Smooth muscle cell (in vitro differentiated cells): ENCODE measurements at regions not wholly inside any gene's neighbourhood (a gene's known extent, or its start where the extent isn't known, plus 50 kb on each side); places are given as distances from the start of the nearest gene placed in this dataset.

ENCODE experiments used
- DNase-seq: peaks from one replicate; lab custom pipeline; 2025; ENCODE audit not compliant: unreplicated experiment; lab: John Stamatoyannopoulos, UW
- H2AFZ ChIP-seq: fragments of 200-600 bp; sonication (generic); 2 replicates; pipeline ENCODE4 v1.6.0; 2016; ENCODE audit warnings: antibody characterized with exemption, low read depth, mild to moderate bottlenecking
- H3F3A ChIP-seq: fragments of 200-600 bp; sonication (generic); 2 replicates; pipeline ENCODE4 v1.6.0; 2017; ENCODE audit warnings: antibody characterized with exemption, low read depth
- H3K27ac ChIP-seq: fragments of 200-600 bp; sonication (generic); 2 replicates; pipeline ENCODE4 v1.5.1; 2016; ENCODE audit warnings: low read depth, mild to moderate bottlenecking
- H3K27me3 ChIP-seq: fragments of 200-600 bp; sonication (generic); 2 replicates; pipeline ENCODE4 v1.6.1; 2016; ENCODE audit warnings: low read depth, mild to moderate bottlenecking
- H3K36me3 ChIP-seq: fragments of 200-600 bp; sonication (generic); 2 replicates; pipeline ENCODE4 v1.5.1; 2016; ENCODE audit warnings: low read depth
- H3K4me1 ChIP-seq: fragments of 200-600 bp; sonication (generic); 2 replicates; pipeline ENCODE4 v1.5.1; 2016; ENCODE audit warnings: low read depth
- H3K4me2 ChIP-seq: fragments of 200-600 bp; sonication (generic); 2 replicates; pipeline ENCODE4 v1.6.0; 2016; ENCODE audit warnings: mild to moderate bottlenecking
- H3K4me3 ChIP-seq: fragments of 200-600 bp; sonication (generic); 2 replicates; pipeline ENCODE4 v1.5.1; 2016; ENCODE audit warnings: mild to moderate bottlenecking
- H3K79me2 ChIP-seq: fragments of 200-600 bp; sonication (generic); 2 replicates; pipeline ENCODE4 v1.6.0; 2016; ENCODE audit warnings: low read depth, mild to moderate bottlenecking
- H3K9ac ChIP-seq: fragments of 200-600 bp; sonication (generic); 2 replicates; pipeline ENCODE4 v1.6.0; 2016; ENCODE audit warnings: low read depth
- H3K9me3 ChIP-seq: fragments of 200-600 bp; sonication (generic); replicated peaks from 2 replicates; pipeline ENCODE4 v1.5.1; 2016; ENCODE audit warnings: low read depth
- H4K20me1 ChIP-seq: fragments of 200-600 bp; sonication (generic); 2 replicates; pipeline ENCODE4 v1.6.0; 2016; ENCODE audit warnings: low read depth
- WGBS: methylation state at CpG from one replicate; pipeline ENCODE4 v1.1.7; 2016; ENCODE audit warnings: low lambda C conversion rate; 5-methylcytosine and 5-hydroxymethylcytosine counted together
- TF ChIP-seq, protein P1 (sequence below): fragments of 200-600 bp; sonication (generic); IDR thresholded peaks from 2 replicates; pipeline ENCODE4 v1.5.1; 2017; ENCODE audit warnings: borderline replicate concordance, mild to moderate bottlenecking, antibody characterized with exemption; ENCODE audit not compliant: insufficient read depth, poor library complexity, severe bottlenecking

DNA sequence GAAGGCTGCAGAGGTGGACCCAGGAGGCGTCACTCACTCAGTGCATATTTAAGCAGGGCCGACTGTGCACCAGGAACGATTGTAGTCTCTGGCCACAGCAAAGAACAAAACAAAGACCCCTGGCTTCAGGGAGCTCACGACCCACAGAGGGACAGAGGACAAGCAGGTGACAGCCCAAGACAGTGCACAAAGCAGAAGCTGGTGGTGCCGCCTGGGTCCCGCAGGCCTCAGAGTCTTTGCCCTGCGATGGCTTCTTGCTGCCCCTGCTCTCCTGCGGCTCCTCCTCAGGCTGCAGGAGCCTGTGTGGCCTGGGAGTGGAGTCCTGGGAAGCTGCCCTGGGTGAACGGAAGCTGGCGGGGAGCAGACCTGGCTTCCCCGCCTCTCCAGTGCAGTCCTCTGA, 300.0 kb downstream of the PREX1 start:
- H3K36me3 ChIP-seq = no peaks in the 10 kb centered on the region
- TF ChIP-seq, protein P1, sequence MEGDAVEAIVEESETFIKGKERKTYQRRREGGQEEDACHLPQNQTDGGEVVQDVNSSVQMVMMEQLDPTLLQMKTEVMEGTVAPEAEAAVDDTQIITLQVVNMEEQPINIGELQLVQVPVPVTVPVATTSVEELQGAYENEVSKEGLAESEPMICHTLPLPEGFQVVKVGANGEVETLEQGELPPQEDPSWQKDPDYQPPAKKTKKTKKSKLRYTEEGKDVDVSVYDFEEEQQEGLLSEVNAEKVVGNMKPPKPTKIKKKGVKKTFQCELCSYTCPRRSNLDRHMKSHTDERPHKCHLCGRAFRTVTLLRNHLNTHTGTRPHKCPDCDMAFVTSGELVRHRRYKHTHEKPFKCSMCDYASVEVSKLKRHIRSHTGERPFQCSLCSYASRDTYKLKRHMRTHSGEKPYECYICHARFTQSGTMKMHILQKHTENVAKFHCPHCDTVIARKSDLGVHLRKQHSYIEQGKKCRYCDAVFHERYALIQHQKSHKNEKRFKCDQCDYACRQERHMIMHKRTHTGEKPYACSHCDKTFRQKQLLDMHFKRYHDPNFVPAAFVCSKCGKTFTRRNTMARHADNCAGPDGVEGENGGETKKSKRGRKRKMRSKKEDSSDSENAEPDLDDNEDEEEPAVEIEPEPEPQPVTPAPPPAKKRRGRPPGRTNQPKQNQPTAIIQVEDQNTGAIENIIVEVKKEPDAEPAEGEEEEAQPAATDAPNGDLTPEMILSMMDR = no peak
- H3K4me2 ChIP-seq = no peak overlapping the region
- H3K4me3 ChIP-seq = no peak overlapping the region
- H3K9me3 ChIP-seq = no peaks in the 10 kb centered on the region
- DNase-seq = no peak
- H3K27ac ChIP-seq = no peak overlapping the region
- H3F3A ChIP-seq = no peaks in the 10 kb centered on the region
- no peaks in the 10 kb centered on the region for H3K27me3 ChIP-seq
- H3K79me2 ChIP-seq = no peaks in the 10 kb centered on the region
- no peak overlapping the region for H3K9ac ChIP-seq
- WGBS = 92% methylated on average over 11 of the region's 11 CpGs
- no peak overlapping the region for H2AFZ ChIP-seq
- no peaks in the 10 kb centered on the region for H4K20me1 ChIP-seq
- no peaks in the 10 kb centered on the region for H3K4me1 ChIP-seq

DNA sequence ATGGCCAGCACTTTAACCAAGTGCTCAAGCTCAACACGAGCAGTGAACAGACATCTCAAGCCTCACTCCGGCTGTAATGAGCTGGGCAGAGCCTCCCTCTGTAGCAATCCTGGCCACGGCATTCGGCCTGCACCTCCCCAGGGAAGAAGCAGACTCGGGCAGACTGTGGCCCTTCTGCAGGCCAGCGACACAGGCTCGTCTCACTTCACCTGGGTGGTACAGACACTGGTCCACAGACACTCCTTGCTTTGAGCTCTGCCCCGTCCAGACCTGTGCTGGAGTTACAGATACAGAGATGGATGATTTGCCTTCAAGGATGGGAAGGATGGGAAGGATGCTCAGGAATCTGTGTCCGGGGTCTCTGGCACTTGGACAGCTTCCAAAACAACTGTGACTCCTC, 300.9 kb downstream of the PREX1 start:
- H3F3A ChIP-seq = no peaks in the 10 kb centered on the region
- H4K20me1 ChIP-seq = no peaks in the 10 kb centered on the region
- no peaks in the 10 kb centered on the region for H3K36me3 ChIP-seq
- H3K4me3 ChIP-seq = no peak overlapping the region
- no peak overlapping the region for H2AFZ ChIP-seq
- WGBS = 87% methylated on average over 9 of the region's 9 CpGs
- no peak overlapping the region for H3K4me2 ChIP-seq
- no peaks in the 10 kb centered on the region for H3K9me3 ChIP-seq
- H3K4me1 ChIP-seq = no peaks in the 10 kb centered on the region
- no peaks in the 10 kb centered on the region for H3K27me3 ChIP-seq
- DNase-seq = no peak
- H3K27ac ChIP-seq = no peak overlapping the region
- TF ChIP-seq, protein P1 = no peak
- no peaks in the 10 kb centered on the region for H3K79me2 ChIP-seq
- H3K9ac ChIP-seq = no peak overlapping the region

DNA sequence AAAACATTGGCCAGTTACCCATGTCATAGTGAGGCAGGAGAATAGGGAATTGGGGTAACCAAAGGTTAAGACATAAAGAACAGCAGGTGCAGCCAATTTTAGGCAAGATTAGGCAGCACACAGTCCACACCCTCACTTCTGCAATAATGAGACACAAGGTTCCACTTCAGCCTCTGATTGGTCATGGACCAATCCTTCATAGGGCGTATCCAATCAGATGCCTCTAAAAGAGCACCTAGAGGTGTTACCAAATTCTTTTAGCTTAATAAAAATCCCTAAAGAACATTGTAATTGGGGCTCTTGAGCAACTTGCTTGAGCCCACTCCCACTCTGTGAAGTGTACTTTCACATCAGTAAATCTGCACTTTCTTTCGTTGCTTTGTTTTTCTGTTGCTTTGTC, 302.4 kb downstream of the PREX1 start:
- Histone ChIP-seq H3K27me3 (no peaks in the 10 kb centered on the region), H3K79me2 (no peaks in the 10 kb centered on the region), H4K20me1 (no peaks in the 10 kb centered on the region), H3K4me1 (no peaks in the 10 kb centered on the region), H3K4me3 (no peak overlapping the region), H3K36me3 (no peaks in the 10 kb centered on the region), H2AFZ (no peak overlapping the region), H3F3A (no peaks in the 10 kb centered on the region), H3K9ac (no peak overlapping the region), H3K4me2 (no peak overlapping the region), H3K27ac (no peak overlapping the region), H3K9me3 (no peaks in the 10 kb centered on the region)
- TF ChIP-seq, protein P1 = no peak
- 83% methylated on average over 2 of the region's 2 CpGs for WGBS
- DNase-seq = no peak

DNA sequence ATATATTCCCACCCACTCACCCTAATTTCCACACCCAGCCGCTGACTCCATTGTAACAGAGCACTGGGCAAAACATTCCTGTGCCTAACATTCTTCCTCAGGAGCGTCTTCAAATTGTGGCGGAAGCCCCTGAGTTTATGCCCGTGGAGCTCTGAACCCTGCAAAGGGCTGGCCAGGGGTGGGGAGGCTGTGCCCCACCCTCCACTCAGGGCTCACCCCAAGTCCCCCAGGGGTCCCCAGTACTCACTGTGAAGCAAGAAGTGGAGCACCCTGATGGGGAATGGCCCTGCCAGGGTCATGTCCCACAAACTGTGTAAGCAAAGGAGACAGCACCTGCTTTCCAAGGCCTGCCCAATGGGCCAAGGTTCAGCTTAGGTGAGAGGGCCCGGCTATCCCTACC, 303.2 kb downstream of the PREX1 start:
- TF ChIP-seq, protein P1 = no peak
- Histone ChIP-seq H3K36me3 (no peaks in the 10 kb centered on the region), H3K79me2 (no peaks in the 10 kb centered on the region), H2AFZ (no peak overlapping the region), H3K4me2 (no peak overlapping the region), H3K27ac (no peak overlapping the region), H4K20me1 (no peaks in the 10 kb centered on the region), H3F3A (no peaks in the 10 kb centered on the region), H3K27me3 (no peaks in the 10 kb centered on the region), H3K9me3 (no peaks in the 10 kb centered on the region), H3K4me1 (no peaks in the 10 kb centered on the region), H3K9ac (no peak overlapping the region), H3K4me3 (no peak overlapping the region)
- DNase-seq = no peak
- WGBS = 84% methylated on average over 5 of the region's 5 CpGs
